Activated naive CD4-positive, alpha-beta T cell treated with anti-CD3 and anti-CD28 coated beads, Interleukin-2, amount 50 U/mL, for 72 hours (primary cell): ENCODE measurements at regions not wholly inside any gene's neighbourhood (a gene's known extent, or its start where the extent isn't known, plus 50 kb on each side); places are given as distances from the start of the nearest gene placed in this dataset.
A peak's percentile ranks its signal among the peaks of the same experiment; 100 is the strongest.

Experiments
- ATAC-seq, 2 donors: fragments of 150-1000 bp; cut with Tn5 transposase; 2 replicates each; pipeline ENCODE4 v1.10.0; 2021; ENCODE audit warnings: mild to moderate bottlenecking in 2 of 2, moderate library complexity in 2 of 2
- DNase-seq, 2 donors: peaks; one replicate each; pipeline ENCODE4 v3.0.0; 2021 to 2022; ENCODE audit warnings: low spot score in 2 of 2
- H3K27ac Mint-ChIP-seq, 2 donors: one replicate each; pipeline ENCODE4 v1.8.0; 2022; ENCODE audit warnings: mild to moderate bottlenecking in 2 of 2, mixed read lengths in 2 of 2
- H3K36me3 Mint-ChIP-seq, 2 donors: one replicate each; pipeline ENCODE4 v1.8.0; 2022; ENCODE audit warnings: mixed read lengths in 2 of 2
- H3K9me3 Mint-ChIP-seq, 2 donors: one replicate each; pipeline ENCODE4 v1.8.0; 2022; ENCODE audit warnings: mixed read lengths in 2 of 2

GRCh38 chr3:31225923-31226322 is 306.8 kb upstream of the STT3B start:
- H3K36me3 Mint-ChIP-seq, result peaks cover 0 to 25% of the 10 kb centered on the region in 2 donors
- H3K9me3 Mint-ChIP-seq, result peaks cover 0 to 15% of the 10 kb centered on the region in 2 donors
- H3K27ac Mint-ChIP-seq, result peak overlapping the region in 1 of 2 donors; percentile 46
- no peak for DNase-seq
- no peak for ATAC-seq

GRCh38 chr3:31226346-31226745 is 306.4 kb upstream of the STT3B start:
- peaks cover 0 to 23% of the 10 kb centered on the region in 2 donors for H3K36me3 Mint-ChIP-seq
- H3K9me3 Mint-ChIP-seq, result peaks cover 0 to 19% of the 10 kb centered on the region in 2 donors
- DNase-seq (no peak), ATAC-seq (peak in 1 of 2 donors; percentile 60)
- peak overlapping the region in 1 of 2 donors; percentile 46 for H3K27ac Mint-ChIP-seq

- Mint-ChIP-seq H3K9me3 (peaks cover 0 to 19% of the 10 kb centered on the region in 2 donors), H3K36me3 (peaks cover 0 to 23% of the 10 kb centered on the region in 2 donors), H3K27ac (peak overlapping the region in 1 of 2 donors; percentile 46)
- ATAC-seq (peak in 1 of 2 donors; percentile 58), DNase-seq (no peak)
Observed at GRCh38 chr3:31227131-31227562, 305.6 kb upstream of the STT3B start.

- Mint-ChIP-seq H3K27ac (peak overlapping the region in 1 of 2 donors; percentile 15), H3K36me3 (peaks cover 0 to 23% of the 10 kb centered on the region in 2 donors), H3K9me3 (peaks cover 0 to 16% of the 10 kb centered on the region in 2 donors)
- DNase-seq (no peak), ATAC-seq (peak in 1 of 2 donors; percentile 46)
Observed at GRCh38 chr3:31230425-31231223, 302.1 kb upstream of the STT3B start.

GRCh38 chr3:31232055-31233025 is 300.4 kb upstream of the STT3B start:
- Mint-ChIP-seq H3K9me3 (peaks cover 0 to 16% of the 10 kb centered on the region in 2 donors), H3K36me3 (peaks cover 0 to 11% of the 10 kb centered on the region in 2 donors), H3K27ac (peak overlapping the region in 1 of 2 donors; percentile 30)
- no peak for DNase-seq
- no peak for ATAC-seq

- ATAC-seq (no peak), DNase-seq (no peak)
- Mint-ChIP-seq H3K36me3 (peaks cover 0 to 1% of the 10 kb centered on the region in 2 donors), H3K27ac (no peak overlapping the region), H3K9me3 (peaks cover 0 to 9% of the 10 kb centered on the region in 2 donors)
Observed at GRCh38 chr3:31234145-31234544, 298.6 kb upstream of the STT3B start.

- Mint-ChIP-seq H3K36me3 (no peaks in the 10 kb centered on the region), H3K9me3 (peaks cover 0 to 13% of the 10 kb centered on the region in 2 donors), H3K27ac (no peak overlapping the region)
- DNase-seq (no peak), ATAC-seq (no peak)
Observed at GRCh38 chr3:31235062-31235700, 297.5 kb upstream of the STT3B start.

- H3K9me3 Mint-ChIP-seq, result peaks cover 0 to 5% of the 10 kb centered on the region in 2 donors
- H3K36me3 Mint-ChIP-seq, result no peaks in the 10 kb centered on the region
- no peak for DNase-seq
- no peak overlapping the region for H3K27ac Mint-ChIP-seq
- no peak for ATAC-seq
Observed at GRCh38 chr3:31237887-31238286, 294.8 kb upstream of the STT3B start.

- Mint-ChIP-seq H3K27ac (no peak overlapping the region), H3K9me3 (peaks cover 0 to 5% of the 10 kb centered on the region in 2 donors), H3K36me3 (no peaks in the 10 kb centered on the region)
- DNase-seq (no peak), ATAC-seq (no peak)
Observed at GRCh38 chr3:31240013-31240412, 292.7 kb upstream of the STT3B start.

GRCh38 chr3:31240466-31240865 is 292.3 kb upstream of the STT3B start:
- no peak for ATAC-seq
- Mint-ChIP-seq H3K9me3 (peaks cover 0 to 5% of the 10 kb centered on the region in 2 donors), H3K36me3 (no peaks in the 10 kb centered on the region), H3K27ac (no peak overlapping the region)
- no peak for DNase-seq

GRCh38 chr3:31240874-31241273 is 291.9 kb upstream of the STT3B start:
- Mint-ChIP-seq H3K36me3 (no peaks in the 10 kb centered on the region), H3K9me3 (peaks cover 0 to 5% of the 10 kb centered on the region in 2 donors), H3K27ac (no peak overlapping the region)
- ATAC-seq (peak in 1 of 2 donors; percentile 50), DNase-seq (no peak)

- no peak for DNase-seq
- Mint-ChIP-seq H3K36me3 (no peaks in the 10 kb centered on the region), H3K9me3 (peaks cover 0 to 5% of the 10 kb centered on the region in 2 donors), H3K27ac (no peak overlapping the region)
- peak in 1 of 2 donors; percentile 59 for ATAC-seq
Observed at GRCh38 chr3:31241533-31241932, 291.2 kb upstream of the STT3B start.

GRCh38 chr3:31242026-31242960 is 290.4 kb upstream of the STT3B start:
- DNase-seq, result no peak
- H3K9me3 Mint-ChIP-seq, result peaks cover 0 to 5% of the 10 kb centered on the region in 2 donors
- no peaks in the 10 kb centered on the region for H3K36me3 Mint-ChIP-seq
- peak; percentile 46 to 72 for ATAC-seq
- no peak overlapping the region for H3K27ac Mint-ChIP-seq

- H3K9me3 Mint-ChIP-seq, result peaks cover 0 to 5% of the 10 kb centered on the region in 2 donors
- no peak overlapping the region for H3K27ac Mint-ChIP-seq
- no peak for ATAC-seq
- H3K36me3 Mint-ChIP-seq, result no peaks in the 10 kb centered on the region
- DNase-seq, result no peak
Observed at GRCh38 chr3:31244929-31245817, 287.6 kb upstream of the STT3B start.
